OCI-LY3 (cell line): ENCODE measurements at regions not wholly inside any gene's neighbourhood (a gene's known extent, or its start where the extent isn't known, plus 50 kb on each side); places are given as distances from the start of the nearest gene placed in this dataset.

ENCODE experiments used
- H2AFZ ChIP-seq: fragments of 200-600, 300-600 bp; shearing (Covaris generic); 2 replicates; pipeline ENCODE4 v1.6.0; 2014; ENCODE audit warnings: antibody characterized with exemption, low read depth, low read length
- H3K27ac ChIP-seq: fragments of 200-600, 300-600 bp; sonication (generic); 2 replicates; pipeline ENCODE4 v1.5.1; 2014; ENCODE audit warnings: mild to moderate bottlenecking, low read length, moderate library complexity, mixed read lengths
- H3K27me3 ChIP-seq: fragments of 200-600, 300-600 bp; sonication (generic); 2 replicates; pipeline ENCODE4 v1.6.1; 2014; ENCODE audit warnings: low read depth, low read length, mixed read lengths
- H3K36me3 ChIP-seq: fragments of 200-600, 300-600 bp; sonication (generic); replicated peaks from 2 replicates; pipeline ENCODE3; 2014; ENCODE audit warnings: low read depth, low read length, mixed read lengths
- H3K4me1 ChIP-seq: fragments of 300-600, 200-600 bp; sonication (generic); 2 replicates; pipeline ENCODE4 v1.6.1; 2014; ENCODE audit warnings: low read length, mixed read lengths
- H3K4me2 ChIP-seq: fragments of 200-600, 300-600 bp; sonication (generic); 2 replicates; pipeline ENCODE4 v1.6.1; 2014; ENCODE audit warnings: low read length, mixed read lengths
- H3K4me3 ChIP-seq: fragments of 300-600, 200-600 bp; sonication (generic); 2 replicates; pipeline ENCODE4 v1.5.1; 2014; ENCODE audit warnings: antibody characterized with exemption, mild to moderate bottlenecking, low read length, moderate library complexity
- H3K79me2 ChIP-seq: fragments of 300-600, 200-600 bp; shearing (Covaris generic); 2 replicates; pipeline ENCODE4 v1.6.1; 2014; ENCODE audit warnings: mild to moderate bottlenecking, low read length, mixed read lengths
- H3K9ac ChIP-seq: fragments of 300-600, 200-600 bp; shearing (Covaris generic); 2 replicates; pipeline ENCODE4 v1.6.0; 2014; ENCODE audit warnings: mild to moderate bottlenecking, low read length, moderate library complexity
- H3K9me3 ChIP-seq: fragments of 200-600, 300-600 bp; shearing (Covaris generic); 2 replicates; pipeline ENCODE4 v1.6.1; 2014; ENCODE audit warnings: low read length, mixed read lengths; ENCODE audit not compliant: insufficient read depth
- H4K20me1 ChIP-seq: fragments of 200-600, 300-600 bp; sonication (generic); 2 replicates; pipeline ENCODE4 v1.6.1; 2016; ENCODE audit warnings: low read length, mixed read lengths; ENCODE audit not compliant: insufficient read depth
- EZH2phosphoT487 ChIP-seq: fragments of 200-600 bp; shearing (Covaris generic); IDR thresholded peaks from 2 replicates; pipeline ENCODE4 v1.6.1; 2018; ENCODE audit warnings: antibody characterized with exemption, mixed run types, low read depth
- TF ChIP-seq, protein P1 (sequence below): fragments of 200-600, 300-600 bp; sonication (generic); IDR thresholded peaks from 2 replicates; pipeline ENCODE4 v1.5.1; 2014; ENCODE audit warnings: antibody characterized with exemption, low read length, low read depth

DNA sequence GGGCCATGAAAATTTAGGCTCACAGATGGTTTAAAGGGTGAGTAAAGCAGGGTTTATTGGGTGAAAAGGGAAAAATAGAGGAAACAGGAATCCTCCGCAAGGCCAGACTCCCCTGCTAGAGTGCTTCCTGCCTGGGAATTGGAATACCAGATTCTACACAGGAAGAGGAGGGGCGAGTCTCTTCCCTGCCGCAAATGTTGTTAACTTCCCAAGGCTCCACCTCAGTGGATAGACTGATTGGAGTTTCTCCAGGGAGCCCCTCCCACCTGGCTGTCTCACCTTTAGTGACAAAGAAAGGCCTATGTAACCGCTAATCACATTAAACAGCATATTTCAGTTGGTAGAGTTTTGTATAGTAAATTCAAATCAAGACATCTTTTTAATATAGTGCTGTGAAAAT lies 1450.1 kb downstream of the KCNT2 start:
- H2AFZ ChIP-seq, result no peak overlapping the region
- H3K4me2 ChIP-seq, result no peak overlapping the region
- no peaks in the 10 kb centered on the region for H3K27me3 ChIP-seq
- H3K79me2 ChIP-seq, result no peaks in the 10 kb centered on the region
- no peak overlapping the region for H3K4me3 ChIP-seq
- H3K27ac ChIP-seq, result no peak overlapping the region
- no peaks in the 10 kb centered on the region for H3K4me1 ChIP-seq
- H3K36me3 ChIP-seq, result no peaks in the 10 kb centered on the region
- H3K9ac ChIP-seq, result no peak overlapping the region
- no peaks in the 10 kb centered on the region for H3K9me3 ChIP-seq
- no peak for TF ChIP-seq EZH2phosphoT487
- TF ChIP-seq, protein P1, sequence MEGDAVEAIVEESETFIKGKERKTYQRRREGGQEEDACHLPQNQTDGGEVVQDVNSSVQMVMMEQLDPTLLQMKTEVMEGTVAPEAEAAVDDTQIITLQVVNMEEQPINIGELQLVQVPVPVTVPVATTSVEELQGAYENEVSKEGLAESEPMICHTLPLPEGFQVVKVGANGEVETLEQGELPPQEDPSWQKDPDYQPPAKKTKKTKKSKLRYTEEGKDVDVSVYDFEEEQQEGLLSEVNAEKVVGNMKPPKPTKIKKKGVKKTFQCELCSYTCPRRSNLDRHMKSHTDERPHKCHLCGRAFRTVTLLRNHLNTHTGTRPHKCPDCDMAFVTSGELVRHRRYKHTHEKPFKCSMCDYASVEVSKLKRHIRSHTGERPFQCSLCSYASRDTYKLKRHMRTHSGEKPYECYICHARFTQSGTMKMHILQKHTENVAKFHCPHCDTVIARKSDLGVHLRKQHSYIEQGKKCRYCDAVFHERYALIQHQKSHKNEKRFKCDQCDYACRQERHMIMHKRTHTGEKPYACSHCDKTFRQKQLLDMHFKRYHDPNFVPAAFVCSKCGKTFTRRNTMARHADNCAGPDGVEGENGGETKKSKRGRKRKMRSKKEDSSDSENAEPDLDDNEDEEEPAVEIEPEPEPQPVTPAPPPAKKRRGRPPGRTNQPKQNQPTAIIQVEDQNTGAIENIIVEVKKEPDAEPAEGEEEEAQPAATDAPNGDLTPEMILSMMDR, result no peak
- H4K20me1 ChIP-seq, result no peaks in the 10 kb centered on the region

- Histone ChIP-seq H3K4me2 (no peak overlapping the region), H2AFZ (no peak overlapping the region)
- TF ChIP-seq EZH2phosphoT487, result no peak
- TF ChIP-seq, protein P1, result no peak
Measured at GRCh38 chr1:195153107-195153506, 1455.1 kb downstream of the KCNT2 start.

GRCh38 chr1:195150768-195151167 lies 1457.5 kb downstream of the KCNT2 start:
- no peaks in the 10 kb centered on the region for H3K79me2 ChIP-seq
- TF ChIP-seq, protein P1, result no peak
- no peak for TF ChIP-seq EZH2phosphoT487

More at GRCh38 chr1:195153107-195153506, 1455.1 kb downstream of the KCNT2 start:
- Histone ChIP-seq H3K79me2 (no peaks in the 10 kb centered on the region), H3K27me3 (no peaks in the 10 kb centered on the region), H3K4me3 (no peak overlapping the region), H3K4me1 (no peaks in the 10 kb centered on the region), H3K9me3 (no peaks in the 10 kb centered on the region), H3K9ac (no peak overlapping the region), H4K20me1 (no peaks in the 10 kb centered on the region), H3K36me3 (no peaks in the 10 kb centered on the region), H3K27ac (no peak overlapping the region)

DNA sequence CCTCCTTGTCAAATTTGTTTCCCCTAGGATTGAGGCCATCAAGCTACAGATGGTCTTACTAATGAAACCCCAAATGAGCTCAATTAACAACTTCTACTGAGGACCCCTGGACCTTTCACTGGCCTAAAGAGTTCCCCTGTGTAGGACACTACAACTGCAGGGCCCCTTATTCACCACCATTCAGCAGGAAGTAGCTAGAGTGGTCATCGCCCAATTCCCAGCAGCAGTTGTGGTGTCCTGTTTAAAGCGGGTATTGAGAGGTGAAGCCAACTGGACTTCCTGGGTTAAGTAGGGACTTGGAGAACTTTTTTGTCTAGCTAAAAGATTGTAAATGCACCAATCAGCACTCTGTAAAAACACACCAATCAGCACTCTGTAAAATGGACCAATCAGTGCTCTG lies 1466.9 kb downstream of the KCNT2 start:
- Histone ChIP-seq H3K9ac (no peak overlapping the region), H2AFZ (no peak overlapping the region), H3K79me2 (no peaks in the 10 kb centered on the region), H3K4me2 (no peak overlapping the region), H3K36me3 (no peaks in the 10 kb centered on the region), H3K9me3 (peaks cover 4% of the 10 kb centered on the region; the same call in 1 of the 2 replicates), H3K4me3 (no peak overlapping the region), H3K4me1 (no peaks in the 10 kb centered on the region), H3K27ac (no peak overlapping the region), H3K27me3 (no peaks in the 10 kb centered on the region), H4K20me1 (no peaks in the 10 kb centered on the region)
- no peak for TF ChIP-seq EZH2phosphoT487
- TF ChIP-seq, protein P1, result no peak

More at GRCh38 chr1:195150768-195151167, 1457.5 kb downstream of the KCNT2 start:
- Histone ChIP-seq H3K9ac (no peak overlapping the region), H3K4me2 (no peak overlapping the region), H3K4me1 (no peaks in the 10 kb centered on the region), H3K36me3 (no peaks in the 10 kb centered on the region), H3K27me3 (no peaks in the 10 kb centered on the region), H3K27ac (no peak overlapping the region), H2AFZ (no peak overlapping the region), H3K4me3 (no peak overlapping the region), H4K20me1 (no peaks in the 10 kb centered on the region), H3K9me3 (no peaks in the 10 kb centered on the region)
